ENCODE measurements at regions not wholly inside any gene's neighbourhood (a gene's known extent, or its start where the extent isn't known, plus 50 kb on each side); places are given as distances from the start of the nearest gene placed in this dataset.

DNA sequence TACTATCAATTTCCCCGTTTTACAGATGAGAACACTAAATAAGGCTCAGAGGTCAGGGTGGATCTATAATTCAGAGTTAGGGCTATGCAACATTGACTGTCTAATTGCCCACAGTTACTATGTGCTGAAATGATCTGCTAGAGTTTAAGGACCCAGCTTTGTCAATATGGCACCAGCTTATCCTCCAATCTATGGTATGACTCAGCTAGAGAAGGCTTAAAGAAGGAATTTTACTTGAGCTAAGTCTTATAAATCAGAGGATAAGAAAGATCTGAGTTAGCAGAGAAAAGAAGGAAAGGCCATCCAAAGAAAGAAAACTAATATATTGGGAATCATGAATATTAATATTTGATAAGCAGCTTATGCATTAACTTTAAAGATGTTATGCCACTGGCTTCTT lies 78.1 kb downstream of the ASB9 start:
- no peak for DNase-seq (ENCODE audit: low spot score)

DNA sequence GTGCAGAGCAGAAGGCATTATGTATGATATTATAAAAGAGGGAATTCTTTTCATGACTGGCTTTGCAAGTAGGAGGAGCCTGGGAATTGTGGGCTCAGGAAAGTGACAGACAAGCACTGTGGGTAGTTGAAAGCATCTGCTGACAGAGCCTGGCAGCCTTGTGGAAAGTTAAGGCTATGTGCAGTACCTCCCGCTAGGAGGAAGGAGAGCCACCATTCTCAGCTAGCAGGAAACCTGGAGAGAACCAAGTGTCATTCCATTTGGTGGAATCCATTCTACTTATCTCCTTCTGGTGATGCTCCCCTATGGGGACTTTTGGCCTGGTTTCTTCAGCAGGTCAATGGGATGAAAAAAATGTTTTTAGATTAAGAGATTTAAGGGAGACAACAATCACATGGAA lies 81.8 kb downstream of the ASB9 start:
- no peak for DNase-seq (ENCODE audit: low spot score)

DNA sequence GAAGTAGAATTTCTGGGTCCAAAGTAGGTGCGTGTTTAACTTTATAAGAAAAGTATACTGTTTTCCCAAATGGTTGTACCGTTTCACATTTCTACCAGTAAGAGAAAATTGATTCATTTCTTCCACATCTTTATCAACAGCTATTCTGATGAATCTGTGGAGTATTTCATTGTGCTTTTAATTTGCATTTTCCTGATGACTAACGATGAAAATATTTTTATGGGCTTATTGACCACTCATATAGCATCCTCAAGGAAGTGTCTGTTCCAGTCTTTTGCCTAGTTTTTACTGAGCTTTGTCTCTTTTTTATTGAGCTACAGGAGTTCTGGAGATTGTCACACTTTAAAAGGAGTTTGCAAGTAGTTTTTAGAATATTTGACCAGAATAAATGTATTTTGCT lies 92.6 kb downstream of the ASB9 start:
- peak; percentile 13 for DNase-seq (ENCODE audit: low spot score)

DNA sequence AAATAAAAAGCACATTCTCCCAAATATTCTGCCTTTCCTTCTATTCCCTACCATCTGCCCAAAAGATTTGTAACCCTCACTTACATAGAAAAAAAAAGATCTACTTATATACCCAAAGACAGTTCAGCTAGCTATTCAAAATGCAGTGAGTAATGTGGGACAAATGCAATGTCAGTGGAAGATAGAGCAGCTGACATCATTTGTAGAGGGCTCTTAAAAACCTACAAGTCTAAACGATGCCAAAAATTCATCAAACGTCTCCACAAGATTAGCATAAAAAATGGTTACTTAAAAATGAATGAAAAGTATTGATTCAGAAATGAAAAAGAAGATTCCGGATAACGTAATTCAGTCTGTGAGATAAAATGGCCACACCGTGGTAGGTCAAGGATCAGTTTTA lies 96.5 kb downstream of the ASB9 start:
- DNase-seq (ENCODE audit: low spot score): no peak

DNA sequence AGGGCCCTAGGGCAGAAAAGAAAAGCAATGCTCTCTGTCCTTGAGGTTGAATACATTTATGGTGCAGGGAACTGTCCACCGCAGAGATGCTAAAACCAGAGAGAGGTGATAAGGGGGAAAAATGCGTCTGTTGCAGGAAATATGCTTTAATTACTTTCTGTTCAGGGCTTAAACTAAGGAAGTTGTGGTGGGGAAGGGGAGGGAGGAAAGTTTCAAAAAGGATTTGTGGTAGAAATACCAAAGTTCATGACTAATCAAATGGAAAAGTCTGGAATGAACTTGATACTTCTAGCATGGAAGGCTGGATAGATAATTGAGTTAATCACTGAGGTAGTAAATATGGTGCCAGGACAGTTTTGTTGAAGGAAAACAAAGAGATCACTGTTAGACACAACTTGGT lies 99.0 kb downstream of the ASB9 start:
- peak; percentile 75 for DNase-seq (ENCODE audit: low spot score)

DNA sequence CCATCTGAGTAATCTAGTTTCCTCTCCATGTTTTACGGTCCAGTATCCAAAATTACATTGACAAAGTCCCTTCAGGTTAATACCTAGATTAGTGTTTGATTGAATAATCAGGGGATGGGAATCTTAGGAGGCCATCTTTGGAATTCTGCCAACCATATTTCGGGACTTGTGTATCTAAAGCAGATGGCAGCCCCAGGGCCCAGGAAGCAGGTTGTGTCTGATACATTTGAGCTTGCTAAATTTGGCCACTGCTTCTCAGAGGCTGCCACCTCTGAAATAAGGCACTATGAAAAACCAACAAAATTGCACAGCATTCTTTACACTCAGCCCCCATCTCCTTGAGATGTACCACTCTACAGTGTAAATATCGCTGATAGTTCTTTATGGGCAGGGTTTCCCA lies 102.1 kb downstream of the ASB9 start:
- no peak for DNase-seq (ENCODE audit: low spot score)

DNA sequence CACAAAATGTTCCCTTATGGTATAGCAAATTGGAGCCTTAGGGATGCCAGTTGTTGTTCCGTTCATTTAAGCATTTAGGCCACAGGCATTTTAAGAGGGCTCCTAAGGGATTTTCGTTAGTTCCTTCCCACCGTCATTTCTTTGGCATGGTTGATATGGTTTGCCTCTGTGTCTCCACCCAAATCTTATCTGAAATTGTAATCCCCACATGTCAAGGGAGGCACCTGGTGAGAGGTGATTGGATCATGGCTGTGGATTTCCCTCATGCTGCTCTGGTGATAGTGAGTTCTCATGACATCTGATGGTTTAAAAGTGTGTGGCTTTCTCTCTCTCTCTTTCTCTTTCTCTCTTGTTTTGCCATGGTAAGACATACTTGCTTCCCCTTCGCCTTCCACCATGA lies 104.1 kb downstream of the ASB9 start:
- DNase-seq (ENCODE audit: low spot score): no peak

DNA sequence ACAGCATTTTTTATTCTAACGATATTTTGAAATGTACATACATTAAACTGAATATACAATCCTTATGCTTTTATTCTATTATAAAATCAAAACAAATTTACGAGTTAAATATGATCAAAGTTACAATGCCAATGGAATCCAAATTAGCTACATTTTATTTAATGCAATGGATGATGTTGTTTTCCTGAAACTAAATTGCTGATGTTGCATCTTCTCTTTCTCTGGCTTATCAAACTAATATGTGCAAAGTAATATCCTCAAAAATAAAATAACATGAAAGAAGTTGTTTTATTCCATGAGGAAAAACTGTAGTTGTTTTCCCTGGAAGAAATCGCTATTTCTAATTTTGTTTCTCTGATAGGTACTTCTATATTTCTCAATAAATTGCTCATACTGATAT lies 106.8 kb downstream of the ASB9 start:
- DNase-seq (ENCODE audit: low spot score): no peak

DNA sequence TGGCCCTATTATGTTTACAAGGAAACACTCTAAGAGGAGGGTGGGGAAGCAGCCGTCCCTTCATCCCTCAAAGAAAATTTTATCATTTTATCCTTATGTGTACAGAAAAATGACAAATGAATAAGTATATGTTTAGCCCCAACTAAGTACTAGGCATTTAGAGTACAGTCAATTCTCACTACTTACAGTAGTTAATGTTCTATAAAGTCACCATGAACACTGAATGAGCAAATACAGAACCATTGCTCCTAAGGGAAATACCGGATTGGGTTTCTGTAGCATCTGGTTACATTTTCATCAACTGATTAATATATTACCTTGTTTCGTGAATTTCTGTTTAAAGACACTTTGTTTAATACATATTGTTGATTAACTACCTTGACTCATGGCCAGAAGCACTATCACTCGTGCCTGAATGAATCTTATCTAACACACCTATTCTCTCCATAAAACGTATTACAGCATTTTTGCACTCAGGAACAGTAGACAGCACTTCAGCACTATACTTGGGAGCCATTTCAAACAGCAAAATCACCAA lies 109.3 kb downstream of the ASB9 start:
- no peak for DNase-seq (ENCODE audit: low spot score)

DNA sequence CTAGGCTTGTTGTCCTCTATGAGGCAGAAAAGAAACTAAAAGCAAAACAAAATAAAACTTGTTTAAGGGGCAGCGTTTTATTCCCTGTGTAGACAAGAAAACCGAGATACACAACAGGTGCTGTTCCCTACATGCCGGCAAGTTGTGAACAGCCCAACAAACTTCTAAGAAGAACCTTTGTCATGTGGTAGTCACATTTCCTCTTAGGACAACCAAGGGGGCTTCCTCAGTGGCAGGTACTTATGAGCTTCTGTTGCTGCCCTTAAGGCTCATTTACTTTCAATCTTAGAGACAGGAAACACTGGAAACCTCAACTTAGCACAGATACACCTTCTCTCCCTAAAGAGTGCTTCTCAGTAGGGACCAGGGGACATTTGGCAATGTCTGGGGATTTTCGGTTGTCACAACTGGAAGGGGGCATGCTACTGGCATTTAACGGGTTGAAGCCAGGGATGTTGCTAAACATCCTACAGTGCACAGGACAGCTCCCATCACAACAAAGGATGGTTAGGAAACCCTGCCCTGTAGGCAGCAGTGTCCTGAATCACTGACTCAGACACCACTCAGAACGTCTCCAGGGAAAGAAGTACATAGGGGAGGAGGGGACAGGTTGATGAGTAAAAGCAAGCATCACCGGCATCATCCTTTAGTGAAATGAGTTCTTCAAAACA lies 111.0 kb downstream of the ASB9 start:
- DNase-seq (ENCODE audit: low spot score): peak; percentile 5

DNA sequence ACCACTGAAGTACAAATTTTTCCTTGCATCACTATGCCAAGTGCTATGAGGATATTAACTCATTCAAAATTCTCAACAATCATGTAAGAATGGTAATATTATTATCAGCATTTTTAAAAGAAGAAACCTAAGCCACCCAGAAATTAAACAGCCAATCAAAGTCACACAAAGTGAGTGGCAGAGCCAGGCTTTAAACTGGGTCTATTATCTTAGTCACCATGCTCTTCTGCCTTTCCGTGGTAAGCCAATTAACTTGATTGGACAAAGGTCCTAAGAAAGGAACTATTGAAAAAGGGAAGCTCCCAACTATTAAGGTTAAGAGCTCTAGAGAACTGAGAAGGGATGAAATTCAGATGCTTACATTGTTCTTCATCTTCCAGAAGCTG lies 111.5 kb downstream of the ASB9 start:
- DNase-seq (ENCODE audit: low spot score): no peak

DNA sequence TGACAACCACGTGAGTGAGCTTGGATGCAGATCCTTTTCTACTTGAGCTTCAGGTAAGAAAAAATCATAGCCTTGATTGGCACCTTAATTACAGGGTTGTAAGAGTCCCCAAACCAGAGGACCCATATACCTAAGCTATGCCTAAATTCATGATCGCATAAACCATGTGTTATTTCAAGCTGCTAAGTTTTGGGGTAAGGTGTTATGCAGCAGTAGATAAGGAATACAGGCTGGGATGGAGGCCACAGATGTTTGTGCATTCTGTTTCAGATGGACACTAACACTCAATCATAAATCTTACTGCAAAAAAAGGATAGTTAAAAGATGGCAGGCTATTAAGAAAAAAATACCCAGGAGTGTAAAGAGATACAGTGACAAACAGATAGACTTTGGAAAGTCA lies 112.3 kb downstream of the ASB9 start:
- DNase-seq (ENCODE audit: low spot score): no peak

DNA sequence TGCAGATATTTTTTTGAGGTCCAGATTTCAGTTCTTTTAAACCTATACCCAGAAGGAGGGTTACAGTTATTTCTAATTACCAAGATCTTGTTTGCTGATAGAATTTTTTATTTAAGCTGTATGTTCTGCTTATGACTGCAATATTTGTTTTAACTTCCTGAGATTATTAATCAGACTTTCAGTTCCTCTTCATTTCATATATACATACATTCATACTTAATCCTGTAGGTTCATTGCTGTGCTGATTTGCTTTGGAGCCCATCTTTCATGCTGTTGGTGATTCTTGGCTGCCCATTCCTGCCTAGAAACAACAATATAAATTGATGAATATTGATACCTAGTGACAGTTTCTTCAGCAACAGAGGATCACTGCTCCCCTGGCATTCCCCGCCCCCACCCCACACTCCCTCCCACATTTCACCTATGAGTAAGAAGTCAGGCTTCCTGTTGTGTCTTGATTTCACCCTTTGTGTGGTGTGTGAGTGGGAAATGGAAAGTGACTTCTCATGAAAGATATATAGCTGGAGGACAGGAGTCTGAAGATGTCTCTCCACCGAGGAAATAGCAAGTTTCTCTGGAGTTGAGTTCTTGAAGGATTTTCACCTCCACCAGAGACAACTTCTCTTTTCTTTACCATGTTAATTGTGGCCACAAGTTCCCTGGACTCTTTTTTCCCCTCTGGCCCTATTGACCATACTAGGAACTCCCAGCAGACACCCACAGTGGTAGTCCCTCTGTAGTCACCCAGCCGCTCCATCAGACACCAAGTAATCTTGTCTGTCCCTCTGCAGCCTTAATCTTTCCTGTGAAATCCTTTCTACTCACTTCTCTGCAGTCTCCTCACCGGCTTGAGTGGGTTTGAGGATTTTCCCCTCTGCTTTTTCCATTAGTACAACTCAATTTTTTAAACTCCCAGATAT lies 118.4 kb downstream of the ASB9 start:
- no peak for DNase-seq (ENCODE audit: low spot score)

DNA sequence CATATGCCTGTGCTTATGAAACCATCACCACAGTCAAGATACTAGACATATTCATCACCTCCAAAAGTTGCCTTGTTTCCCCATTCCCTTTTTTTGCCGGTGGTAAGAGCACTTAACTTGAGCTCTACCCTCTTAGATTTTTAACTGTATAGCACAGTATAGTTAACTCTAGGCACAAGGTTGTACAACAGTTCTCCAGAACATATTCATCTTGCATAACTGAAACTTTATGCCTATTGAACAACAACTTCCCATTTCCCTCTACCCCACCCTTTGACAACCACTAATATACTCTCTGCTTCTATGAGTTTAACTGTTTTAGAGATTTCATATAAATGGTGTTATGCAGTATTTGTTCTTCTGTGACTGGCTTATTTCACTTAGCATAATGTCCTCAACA lies 119.3 kb downstream of the ASB9 start:
- DNase-seq (ENCODE audit: low spot score): no peak

DNA sequence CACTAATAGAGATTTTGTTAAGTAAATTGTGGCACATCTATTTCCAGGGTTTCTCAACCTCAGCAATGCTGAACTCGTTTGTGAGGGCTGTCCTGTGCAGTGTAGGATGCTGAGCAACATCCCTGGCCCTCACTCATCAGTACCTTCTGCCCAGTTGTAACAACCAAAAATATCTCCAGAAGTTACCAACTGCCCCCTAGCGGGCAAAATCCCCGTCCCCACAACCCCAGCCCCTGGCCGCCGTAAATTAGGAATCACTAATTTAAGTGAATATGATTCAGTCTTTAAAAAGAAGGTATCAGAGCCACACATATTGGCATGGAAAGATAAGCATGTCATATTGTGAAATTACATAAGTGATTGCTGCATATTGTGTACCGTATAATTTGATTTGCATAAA lies 123.4 kb downstream of the ASB9 start:
- DNase-seq (ENCODE audit: low spot score): peak; percentile 6

DNA sequence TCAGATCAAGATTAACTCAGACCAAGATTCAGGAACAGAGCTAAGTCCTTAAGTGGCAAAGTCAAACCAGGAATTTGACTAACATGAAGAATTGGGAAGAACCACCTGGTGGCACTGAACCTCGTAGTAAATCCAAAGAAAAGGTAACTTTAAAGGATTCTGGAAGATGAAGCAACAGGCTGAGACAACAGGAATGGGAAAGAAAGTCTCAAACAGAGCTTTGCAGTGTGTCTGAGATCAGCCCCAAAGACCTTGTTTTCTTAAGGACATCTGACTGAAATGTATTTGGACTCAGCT lies 126.1 kb downstream of the ASB9 start:
- DNase-seq (ENCODE audit: low spot score): peak; percentile 5

DNA sequence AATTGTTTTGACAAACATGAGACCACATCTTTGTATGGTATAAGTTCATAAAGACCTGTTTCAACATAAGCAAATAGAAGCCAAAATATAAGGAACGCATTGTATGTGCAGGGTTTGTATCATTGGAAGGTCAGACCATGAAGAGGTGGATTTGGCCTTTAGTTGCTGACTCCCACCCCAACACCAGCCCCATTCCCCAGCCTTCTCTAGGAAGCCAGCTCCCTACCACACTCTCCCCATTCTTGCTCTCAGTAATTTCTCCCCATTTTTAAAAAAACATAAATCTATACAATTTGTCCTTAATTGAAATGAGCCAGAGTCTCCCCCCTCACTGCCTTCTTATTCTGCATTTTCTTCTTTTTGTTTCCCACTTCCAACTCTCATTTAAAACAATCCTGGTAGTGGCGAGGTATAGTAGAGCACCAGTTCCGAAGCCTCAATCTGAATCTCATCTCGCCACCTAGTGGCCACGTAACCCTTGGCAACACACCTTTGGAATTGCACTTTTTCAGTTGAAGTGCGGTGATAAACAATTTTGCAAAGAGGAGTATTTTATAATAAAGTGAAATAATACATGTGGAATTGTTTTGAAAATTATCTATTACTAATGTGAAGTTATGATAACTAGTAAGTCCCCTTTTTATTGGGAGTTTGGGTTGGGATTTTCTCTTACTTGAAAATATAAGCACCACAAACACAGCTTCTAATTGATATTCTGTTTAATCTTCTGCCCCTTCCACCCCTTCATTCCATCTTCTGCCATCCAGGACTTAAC lies 126.6 kb downstream of the ASB9 start:
- DNase-seq (ENCODE audit: low spot score): peak; percentile 49

DNA sequence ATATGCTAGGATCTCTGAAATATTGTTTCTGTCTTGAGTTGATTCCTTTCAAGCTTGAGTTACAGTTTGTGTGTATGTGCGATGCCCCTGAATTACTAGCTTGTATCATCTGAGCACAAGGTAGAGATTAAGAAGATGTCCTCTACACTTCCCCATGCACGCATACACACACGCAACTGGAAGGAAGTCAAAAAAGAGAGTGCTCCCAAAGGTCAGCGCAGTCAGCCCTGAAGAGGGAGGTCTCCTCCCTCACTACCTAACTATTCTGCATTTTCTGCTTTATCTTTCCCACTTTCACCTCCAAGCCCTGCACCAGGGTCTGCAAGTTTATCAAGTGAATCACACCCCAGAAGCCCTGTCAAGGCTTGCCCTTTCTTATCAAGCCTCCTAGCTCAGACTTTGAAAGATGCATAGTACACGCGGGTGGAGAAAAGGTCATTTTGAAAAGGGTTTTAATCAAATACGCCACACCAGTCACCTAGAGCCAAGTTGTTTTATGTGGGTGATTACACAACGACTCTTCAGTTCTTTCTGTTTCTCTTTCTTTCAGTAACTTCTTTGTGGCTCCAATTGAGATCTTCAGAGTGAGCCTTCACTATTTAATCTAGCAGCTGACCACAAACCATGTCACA lies 127.7 kb downstream of the ASB9 start:
- DNase-seq (ENCODE audit: low spot score): peak; percentile 32

DNA sequence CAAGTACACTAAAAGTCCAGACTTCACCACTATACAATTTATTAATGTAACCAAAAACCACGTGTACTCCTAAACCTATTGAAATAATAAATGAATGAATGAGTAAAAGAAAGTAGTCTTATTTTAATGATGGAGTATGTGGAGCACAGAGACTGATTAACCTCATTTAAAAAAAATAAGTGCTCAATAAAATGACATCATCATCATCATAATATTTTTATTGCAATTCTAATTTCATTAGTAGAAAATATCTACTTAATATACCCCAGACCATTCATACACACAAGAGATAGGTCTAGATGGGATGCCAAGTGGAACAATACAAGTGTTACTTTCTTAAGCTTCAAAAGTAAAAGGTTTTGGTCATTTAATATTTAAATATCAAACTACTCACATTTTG lies 133.1 kb downstream of the ASB9 start:
- DNase-seq (ENCODE audit: low spot score): no peak

DNA sequence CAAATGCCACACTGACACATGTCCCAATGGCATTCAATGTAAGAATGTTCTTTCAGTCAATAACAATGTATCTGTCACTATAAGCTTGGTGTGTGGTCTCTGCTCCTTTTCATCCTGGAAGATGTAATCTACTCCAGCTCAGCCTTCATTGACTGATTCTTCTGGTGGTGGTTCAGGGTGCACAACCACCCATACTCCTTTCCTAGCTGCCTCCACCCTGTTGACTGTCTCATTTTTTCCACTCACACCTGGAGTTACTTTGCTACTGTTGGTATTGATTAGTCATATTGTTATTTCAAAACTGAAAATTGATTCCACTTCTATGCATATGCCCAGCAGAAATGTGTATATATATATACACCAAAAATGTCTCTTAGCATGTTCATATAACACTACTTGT lies 140.5 kb downstream of the ASB9 start:
- no peak for DNase-seq (ENCODE audit: low spot score)

DNA sequence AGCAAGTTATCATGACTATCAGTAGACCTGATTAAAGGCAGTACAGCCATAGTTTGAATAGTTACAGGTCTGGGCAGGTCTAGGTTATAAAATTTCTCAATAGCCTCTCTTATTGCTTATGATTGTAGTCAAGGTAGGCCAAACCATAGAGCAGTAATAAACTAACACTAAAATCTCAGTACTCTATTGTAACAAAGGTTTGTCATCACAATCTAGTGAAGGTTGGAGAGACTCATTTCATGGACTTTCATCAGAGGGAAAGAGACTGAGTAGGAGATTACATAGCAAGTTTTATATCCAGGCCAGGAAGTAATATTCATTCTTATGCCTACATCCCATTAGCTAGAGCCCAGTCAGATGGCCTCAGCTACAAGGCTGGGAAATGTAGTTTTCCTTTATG lies 141.0 kb downstream of the ASB9 start:
- no peak for DNase-seq (ENCODE audit: low spot score)

DNA sequence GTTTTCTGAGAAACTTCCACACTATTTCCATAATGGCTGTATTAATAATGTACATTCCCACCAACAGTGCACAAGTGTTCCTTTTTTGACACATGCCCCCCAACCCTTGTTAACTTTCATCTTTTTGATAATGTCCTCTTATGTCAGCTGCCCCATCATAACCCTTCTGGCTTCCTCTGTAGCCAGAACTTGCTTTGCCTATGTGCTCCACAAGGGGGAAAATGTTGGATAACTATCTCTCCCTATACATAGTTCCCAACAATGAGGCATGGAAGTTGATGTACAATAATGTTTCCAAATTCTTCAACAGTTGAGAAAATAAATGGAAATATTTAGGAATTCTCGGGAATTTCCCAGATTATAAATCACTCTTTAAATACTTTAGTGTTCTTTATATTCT lies 142.9 kb downstream of the ASB9 start:
- DNase-seq (ENCODE audit: low spot score): no peak

Data from A172 (cell line).